ENCODE measurements at regions not wholly inside any gene's neighbourhood (a gene's known extent, or its start where the extent isn't known, plus 50 kb on each side); places are given as distances from the start of the nearest gene placed in this dataset.

DNA sequence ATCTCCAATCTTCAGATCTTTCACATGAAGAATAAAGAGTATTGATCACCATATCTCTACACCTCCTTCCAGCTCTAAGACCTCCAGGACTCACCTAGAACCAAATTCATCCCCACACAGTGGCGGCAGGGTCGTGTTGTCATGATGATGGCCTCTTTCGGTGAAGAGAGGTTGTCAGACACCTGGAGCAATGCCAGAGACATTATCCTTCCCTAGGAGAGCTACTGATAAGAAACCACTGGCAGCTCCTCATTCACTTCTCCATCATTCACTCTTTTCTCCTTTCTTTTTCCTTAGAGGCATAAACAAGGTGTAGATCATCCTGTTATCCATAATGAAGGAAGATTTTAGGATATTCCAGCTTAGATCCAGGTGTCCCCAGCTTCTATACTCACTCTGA, 197.9 kb upstream of the TNP1 start:
- WGBS (ENCODE audit: insufficient coverage) = 70% methylated on average over 2 of the region's 3 CpGs
- Mint-ChIP-seq H3K4me3 (no peak overlapping the region), H3K27ac (no peak overlapping the region), H3K36me3 (no peaks in the 10 kb centered on the region), H3K27me3 (peaks cover 0 to 5% of the 10 kb centered on the region in 2 donors), H3K9me3 (no peaks in the 10 kb centered on the region), H3K4me1 (no peaks in the 10 kb centered on the region)
- H3K27me3 ChIP-seq (replicated peaks in 1 of 2; ENCODE audit: control insufficient read depth in 2 of 2, extremely low read depth in 1 of 2, insufficient read depth in 2 of 2, low read length in 1 of 2) = peaks cover 0 to 2% of the 10 kb centered on the region in 2 experiments
- no peak overlapping the region for H3K27ac ChIP-seq (ENCODE audit: low read length)
- no peaks in the 10 kb centered on the region for H3K36me3 ChIP-seq (ENCODE audit: control insufficient read depth in 2 of 2, extremely low read depth in 1 of 2, insufficient read depth in 1 of 2, low read length in 1 of 2)
- H3K9me3 ChIP-seq = no peaks in the 10 kb centered on the region
- CTCF ChIA-PET = no interaction called here
- ATAC-seq (replicated peaks in 1 of 4) (no peak), DNase-seq (no peak)
- POLR2A ChIA-PET = no interaction called here
- H3K4me3 ChIP-seq (ENCODE audit: control insufficient read depth in 1 of 2, extremely low read depth in 1 of 2, low read length in 1 of 2) = no peak overlapping the region
- H3K4me1 ChIP-seq (ENCODE audit: control insufficient read depth in 1 of 2, extremely low read depth in 1 of 2, insufficient read depth in 2 of 2, low read length in 2 of 2) = no peaks in the 10 kb centered on the region

DNA sequence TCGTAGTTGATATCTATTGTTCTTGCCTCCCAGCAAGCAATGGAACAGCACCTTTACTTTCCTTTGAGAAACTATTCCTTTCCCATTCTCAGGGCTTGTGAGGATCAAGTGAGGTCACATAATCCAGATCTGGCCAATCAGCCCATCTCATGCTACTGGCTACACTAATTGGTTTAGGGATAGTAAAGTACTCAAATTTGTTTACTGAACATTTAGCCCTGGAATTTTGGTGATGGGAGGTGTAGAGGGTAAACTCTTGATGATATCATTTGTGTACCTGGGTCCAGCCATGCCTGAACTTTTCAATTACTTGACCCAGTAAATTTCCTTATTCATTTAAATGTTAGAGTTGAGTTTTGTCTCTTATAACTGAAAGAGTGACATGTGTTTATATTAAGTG, 195.8 kb upstream of the TNP1 start:
- 67% methylated on average over 1 of the region's 1 CpG for WGBS (ENCODE audit: insufficient coverage)
- no peak overlapping the region for H3K4me3 Mint-ChIP-seq
- Histone ChIP-seq H3K4me1 (ENCODE audit: control insufficient read depth in 1 of 2, extremely low read depth in 1 of 2, insufficient read depth in 2 of 2, low read length in 2 of 2) (no peaks in the 10 kb centered on the region), H3K9me3 (no peaks in the 10 kb centered on the region), H3K4me3 (ENCODE audit: control insufficient read depth in 1 of 2, extremely low read depth in 1 of 2, low read length in 1 of 2) (no peak overlapping the region), H3K36me3 (ENCODE audit: control insufficient read depth in 2 of 2, extremely low read depth in 1 of 2, insufficient read depth in 1 of 2, low read length in 1 of 2) (no peaks in the 10 kb centered on the region), H3K27ac (ENCODE audit: low read length) (no peak overlapping the region), H3K27me3 (replicated peaks in 1 of 2; ENCODE audit: control insufficient read depth in 2 of 2, extremely low read depth in 1 of 2, insufficient read depth in 2 of 2, low read length in 1 of 2) (peaks cover 0 to 2% of the 10 kb centered on the region in 2 experiments)
- no peaks in the 10 kb centered on the region for H3K4me1 Mint-ChIP-seq
- POLR2A ChIA-PET = no interaction called here
- H3K36me3 Mint-ChIP-seq = no peaks in the 10 kb centered on the region
- DNase-seq (no peak), ATAC-seq (replicated peaks in 1 of 4) (no peak)
- H3K27me3 Mint-ChIP-seq = peaks cover 0 to 10% of the 10 kb centered on the region in 2 donors
- H3K27ac Mint-ChIP-seq = no peak overlapping the region
- no peaks in the 10 kb centered on the region for H3K9me3 Mint-ChIP-seq
- CTCF ChIA-PET = no interaction called here

DNA sequence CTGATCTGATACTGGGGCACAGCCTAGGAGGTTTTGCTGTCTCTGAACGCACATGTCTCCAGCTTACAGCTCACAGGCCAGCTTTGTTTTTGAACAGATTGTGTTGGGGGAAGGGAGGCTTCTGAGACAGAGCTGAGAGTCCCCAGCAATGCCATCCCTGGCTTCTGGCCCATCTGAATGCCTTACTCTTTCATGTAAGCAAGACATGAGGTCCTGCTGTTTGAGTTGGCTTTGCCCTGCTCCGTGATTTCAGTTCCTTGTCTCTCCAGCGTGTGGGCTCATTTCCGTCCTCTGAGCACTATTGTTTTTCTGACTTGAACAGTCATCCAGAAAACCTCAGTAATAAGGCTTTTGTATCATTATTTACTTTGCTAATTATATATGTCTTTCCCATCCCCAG, 194.9 kb upstream of the TNP1 start:
- Mint-ChIP-seq H3K27me3 (peaks cover 0 to 14% of the 10 kb centered on the region in 2 donors), H3K36me3 (no peaks in the 10 kb centered on the region), H3K9me3 (no peaks in the 10 kb centered on the region), H3K4me1 (no peaks in the 10 kb centered on the region), H3K27ac (no peak overlapping the region), H3K4me3 (no peak overlapping the region)
- Histone ChIP-seq H3K27ac (ENCODE audit: low read length) (no peak overlapping the region), H3K36me3 (ENCODE audit: control insufficient read depth in 2 of 2, extremely low read depth in 1 of 2, insufficient read depth in 1 of 2, low read length in 1 of 2) (no peaks in the 10 kb centered on the region), H3K4me1 (ENCODE audit: control insufficient read depth in 1 of 2, extremely low read depth in 1 of 2, insufficient read depth in 2 of 2, low read length in 2 of 2) (no peaks in the 10 kb centered on the region), H3K4me3 (ENCODE audit: control insufficient read depth in 1 of 2, extremely low read depth in 1 of 2, low read length in 1 of 2) (no peak overlapping the region), H3K27me3 (replicated peaks in 1 of 2; ENCODE audit: control insufficient read depth in 2 of 2, extremely low read depth in 1 of 2, insufficient read depth in 2 of 2, low read length in 1 of 2) (peaks cover 0 to 3% of the 10 kb centered on the region in 2 experiments), H3K9me3 (no peaks in the 10 kb centered on the region)
- DNase-seq (no peak), ATAC-seq (replicated peaks in 1 of 4) (no peak)
- POLR2A ChIA-PET = no interaction called here
- CTCF ChIA-PET = no interaction called here
- WGBS (ENCODE audit: insufficient coverage) = 56% methylated on average over 1 of the region's 4 CpGs

DNA sequence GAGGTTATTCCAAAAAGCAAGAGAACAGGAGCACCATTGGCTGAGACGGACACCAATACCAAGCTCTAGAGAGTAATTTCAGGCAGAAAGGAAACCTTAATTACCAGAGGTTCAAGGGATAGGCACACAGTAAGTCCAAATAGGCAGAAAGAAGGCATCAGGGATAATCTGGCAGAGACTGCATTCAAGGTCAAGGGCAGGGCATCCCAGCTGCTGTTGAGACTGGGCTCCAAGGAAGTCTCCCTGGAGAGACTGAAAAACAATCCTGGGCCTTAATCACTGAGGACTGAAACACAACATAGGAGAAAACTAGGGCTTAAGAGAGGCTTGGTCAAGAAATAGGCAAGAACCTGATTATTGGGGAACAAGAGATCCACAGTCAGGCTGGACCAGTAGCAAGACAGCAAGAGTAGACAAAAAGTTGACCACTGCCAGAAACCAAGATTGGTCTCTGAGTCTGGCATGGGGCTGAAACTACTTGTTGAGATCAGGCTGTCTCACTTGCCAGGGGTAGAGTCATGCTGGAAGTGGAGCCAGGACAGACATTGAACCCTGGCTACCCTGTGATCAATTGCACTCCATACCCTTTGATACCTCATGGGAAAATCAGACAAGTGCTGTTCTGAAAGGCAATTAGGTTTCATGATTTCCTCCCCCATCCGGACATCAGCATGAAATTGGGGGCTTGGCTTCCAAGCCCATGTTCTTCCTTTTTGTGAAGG, 193.2 kb upstream of the TNP1 start:
- ChIA-PET CTCF (no interaction called here), POLR2A (no interaction called here)
- H3K36me3 ChIP-seq (ENCODE audit: control insufficient read depth in 2 of 2, extremely low read depth in 1 of 2, insufficient read depth in 1 of 2, low read length in 1 of 2) = no peaks in the 10 kb centered on the region
- peaks cover 0 to 3% of the 10 kb centered on the region in 2 experiments for H3K27me3 ChIP-seq (replicated peaks in 1 of 2; ENCODE audit: control insufficient read depth in 2 of 2, extremely low read depth in 1 of 2, insufficient read depth in 2 of 2, low read length in 1 of 2)
- no peaks in the 10 kb centered on the region for H3K9me3 Mint-ChIP-seq
- H3K4me1 Mint-ChIP-seq = peaks cover 0 to 7% (median 0%) of the 10 kb centered on the region in 3 donors
- DNase-seq (no peak), ATAC-seq (replicated peaks in 1 of 4) (no peak)
- H3K4me3 ChIP-seq (ENCODE audit: control insufficient read depth in 1 of 2, extremely low read depth in 1 of 2, low read length in 1 of 2) = no peak overlapping the region
- peaks cover 0 to 18% of the 10 kb centered on the region in 2 donors for H3K27me3 Mint-ChIP-seq
- WGBS (ENCODE audit: insufficient coverage) = 93% methylated on average over 2 of the region's 2 CpGs
- no peaks in the 10 kb centered on the region for H3K4me1 ChIP-seq (ENCODE audit: control insufficient read depth in 1 of 2, extremely low read depth in 1 of 2, insufficient read depth in 2 of 2, low read length in 2 of 2)
- H3K9me3 ChIP-seq = no peaks in the 10 kb centered on the region
- H3K4me3 Mint-ChIP-seq = no peak overlapping the region
- no peak overlapping the region for H3K27ac Mint-ChIP-seq
- H3K36me3 Mint-ChIP-seq = no peaks in the 10 kb centered on the region
- H3K27ac ChIP-seq (ENCODE audit: low read length) = no peak overlapping the region

DNA sequence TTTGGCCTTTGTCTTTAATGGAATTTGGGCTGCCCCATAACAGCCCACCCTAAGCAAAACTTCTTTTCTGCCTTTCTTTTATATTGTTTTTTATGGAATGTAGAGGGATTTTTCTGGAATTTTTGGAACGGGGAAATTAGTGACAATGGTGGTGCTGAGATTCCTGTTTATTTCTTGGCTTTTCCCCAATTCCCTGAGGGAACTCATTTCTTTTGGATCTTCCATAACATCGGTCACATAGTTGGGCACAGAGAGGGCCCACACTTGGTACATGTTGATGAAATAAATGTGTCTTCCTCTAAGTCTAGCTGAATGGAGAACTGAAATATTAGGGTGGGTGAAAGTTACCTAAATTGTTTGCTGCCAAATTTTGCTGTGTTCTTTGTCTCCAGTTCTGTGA, 191.6 kb upstream of the TNP1 start:
- POLR2A ChIA-PET = no interaction called here
- no peaks in the 10 kb centered on the region for H3K9me3 ChIP-seq
- H3K27ac Mint-ChIP-seq = no peak overlapping the region
- H3K4me1 Mint-ChIP-seq = peaks cover 0 to 7% (median 0%) of the 10 kb centered on the region in 3 donors
- peaks cover 0 to 3% of the 10 kb centered on the region in 2 experiments for H3K27me3 ChIP-seq (replicated peaks in 1 of 2; ENCODE audit: control insufficient read depth in 2 of 2, extremely low read depth in 1 of 2, insufficient read depth in 2 of 2, low read length in 1 of 2)
- no peaks in the 10 kb centered on the region for H3K36me3 ChIP-seq (ENCODE audit: control insufficient read depth in 2 of 2, extremely low read depth in 1 of 2, insufficient read depth in 1 of 2, low read length in 1 of 2)
- H3K27me3 Mint-ChIP-seq = peaks cover 0 to 14% of the 10 kb centered on the region in 2 donors
- CTCF ChIA-PET = no interaction called here
- H3K36me3 Mint-ChIP-seq = no peaks in the 10 kb centered on the region
- DNase-seq = no peak
- H3K4me3 ChIP-seq (ENCODE audit: control insufficient read depth in 1 of 2, extremely low read depth in 1 of 2, low read length in 1 of 2) = no peak overlapping the region
- H3K4me1 ChIP-seq (ENCODE audit: control insufficient read depth in 1 of 2, extremely low read depth in 1 of 2, insufficient read depth in 2 of 2, low read length in 2 of 2) = peaks cover 0 to 3% of the 10 kb centered on the region in 2 experiments
- H3K4me3 Mint-ChIP-seq = no peak overlapping the region
- no peaks in the 10 kb centered on the region for H3K9me3 Mint-ChIP-seq
- ATAC-seq (replicated peaks in 1 of 4) = no peak
- 80% methylated on average over 1 of the region's 2 CpGs for WGBS (ENCODE audit: insufficient coverage)
- H3K27ac ChIP-seq (ENCODE audit: low read length) = no peak overlapping the region

DNA sequence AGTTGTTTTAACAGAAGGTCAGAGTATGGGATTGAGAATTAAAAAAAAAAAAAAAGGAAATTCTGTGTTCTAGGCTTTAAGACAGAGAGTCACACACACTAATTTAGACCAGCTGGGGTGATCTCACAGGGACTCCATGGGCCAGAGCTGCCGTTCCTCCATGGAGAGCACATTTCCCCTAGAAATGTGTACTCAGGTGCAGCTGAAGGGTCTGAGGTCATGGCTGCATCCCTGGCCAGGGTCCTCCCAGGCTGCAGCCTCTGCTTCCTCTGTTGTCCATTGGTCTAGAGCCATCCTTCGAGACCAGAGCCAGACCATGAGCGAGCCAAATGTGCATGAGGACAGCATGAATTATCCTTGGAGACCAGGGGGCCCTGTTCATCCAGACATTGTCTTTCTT, 190.1 kb upstream of the TNP1 start:
- peaks cover 0 to 14% of the 10 kb centered on the region in 2 donors for H3K27me3 Mint-ChIP-seq

More for the DNA sequence above, 190.1 kb upstream of the TNP1 start:
- DNase-seq (no peak), ATAC-seq (replicated peaks in 1 of 4) (no peak)
- H3K4me3 ChIP-seq (ENCODE audit: control insufficient read depth in 1 of 2, extremely low read depth in 1 of 2, low read length in 1 of 2) = no peak overlapping the region
- CTCF ChIA-PET = interaction anchor here in 1 of 2 donors (0.7 kb wide), 1 partner anchor 364 kb away, joined by 3 read pairs; no protein-coding TSS in a partner anchor
- no peak overlapping the region for H3K27ac Mint-ChIP-seq
- H3K9me3 ChIP-seq = no peaks in the 10 kb centered on the region
- H3K27ac ChIP-seq (ENCODE audit: low read length) = no peak overlapping the region
- 89% methylated on average over 3 of the region's 3 CpGs for WGBS (ENCODE audit: insufficient coverage)
- H3K27me3 ChIP-seq (replicated peaks in 1 of 2; ENCODE audit: control insufficient read depth in 2 of 2, extremely low read depth in 1 of 2, insufficient read depth in 2 of 2, low read length in 1 of 2) = peaks cover 0 to 3% of the 10 kb centered on the region in 2 experiments
- H3K36me3 ChIP-seq (ENCODE audit: control insufficient read depth in 2 of 2, extremely low read depth in 1 of 2, insufficient read depth in 1 of 2, low read length in 1 of 2) = no peaks in the 10 kb centered on the region
- H3K9me3 Mint-ChIP-seq = no peaks in the 10 kb centered on the region
- H3K4me1 Mint-ChIP-seq = peaks cover 0 to 7% (median 0%) of the 10 kb centered on the region in 3 donors
- H3K4me3 Mint-ChIP-seq = no peak overlapping the region
- H3K4me1 ChIP-seq (ENCODE audit: control insufficient read depth in 1 of 2, extremely low read depth in 1 of 2, insufficient read depth in 2 of 2, low read length in 2 of 2) = peaks cover 0 to 3% of the 10 kb centered on the region in 2 experiments
- no peaks in the 10 kb centered on the region for H3K36me3 Mint-ChIP-seq
- POLR2A ChIA-PET = interaction anchor here in 1 of 2 donors (0.7 kb wide), 1 partner anchor 11 kb away, joined by 5 read pairs; no protein-coding TSS in a partner anchor
